ENCODE measurements at regions not wholly inside any gene's neighbourhood (a gene's known extent, or its start where the extent isn't known, plus 50 kb on each side); places are given as distances from the start of the nearest gene placed in this dataset.

GRCh38 chr9:69955536-69956355, 87.9 kb upstream of the MAMDC2 start:
- DNase-seq, result no peak

- peak; percentile 55 for DNase-seq
These were observed 81.8 kb upstream of the MAMDC2 start for GRCh38 chr9:69961843-69962242.

- no peak for DNase-seq
These were observed 79.8 kb upstream of the MAMDC2 start for GRCh38 chr9:69963803-69964202.

GRCh38 chr9:69964446-69964845, 79.2 kb upstream of the MAMDC2 start:
- no peak for DNase-seq

GRCh38 chr9:69965416-69966145, 78.1 kb upstream of the MAMDC2 start:
- no peak for DNase-seq

GRCh38 chr9:69967344-69967743, 76.3 kb upstream of the MAMDC2 start:
- DNase-seq, result no peak

GRCh38 chr9:69970001-69970533, 73.6 kb upstream of the MAMDC2 start:
- DNase-seq, result peak; percentile 25

- DNase-seq, result peak; percentile 69
These were observed 71.8 kb upstream of the MAMDC2 start for GRCh38 chr9:69971643-69972449.

- peak; percentile 55 for DNase-seq
These were observed 68.0 kb upstream of the MAMDC2 start for GRCh38 chr9:69975681-69976080.

- peak; percentile 95 for DNase-seq
These were observed 67.5 kb upstream of the MAMDC2 start for GRCh38 chr9:69976152-69976551.

GRCh38 chr9:69980041-69980440, 63.6 kb upstream of the MAMDC2 start:
- peak; percentile 13 for DNase-seq

- DNase-seq, result no peak
These were observed 63.1 kb upstream of the MAMDC2 start for GRCh38 chr9:69980591-69980990.

- DNase-seq, result peak; percentile 91
These were observed 61.8 kb upstream of the MAMDC2 start for GRCh38 chr9:69981686-69982445.

GRCh38 chr9:69984831-69985230, 58.8 kb upstream of the MAMDC2 start:
- no peak for DNase-seq

GRCh38 chr9:69985971-69986370, 57.7 kb upstream of the MAMDC2 start:
- DNase-seq, result no peak

GRCh38 chr9:69986970-69987369, 56.7 kb upstream of the MAMDC2 start:
- DNase-seq, result no peak

- no peak for DNase-seq
These were observed 56.2 kb upstream of the MAMDC2 start for GRCh38 chr9:69987457-69987856.

- DNase-seq, result no peak
These were observed 50.5 kb upstream of the MAMDC2 start for GRCh38 chr9:69993110-69993509.

All from EL (cell line).